Ovary (tissue), 7 donors: ENCODE measurements at regions not wholly inside any gene's neighbourhood (a gene's known extent, or its start where the extent isn't known, plus 50 kb on each side); places are given as distances from the start of the nearest gene placed in this dataset.

Source experiments
- DNase-seq, 5 donors: peaks; one replicate each; pipeline ENCODE4 v3.0.0-alpha.2; 2019 to 2020
- H3K27ac ChIP-seq, 2 donors: fragments of 200-600 bp; one replicate each; pipeline versions ENCODE4 v1.5.1 to v1.8.0; 2019 to 2022
- H3K27me3 ChIP-seq: fragments of 200-600 bp; one replicate; pipeline ENCODE4 v1.8.0; 2022
- H3K36me3 ChIP-seq: fragments of 200-600 bp; sonication (generic); one replicate; pipeline ENCODE4 v1.5.1; 2019
- H3K4me1 ChIP-seq: one replicate; pipeline ENCODE4 v1.8.1; 2013; ENCODE audit warnings: mild to moderate bottlenecking, moderate library complexity; ENCODE audit not compliant: insufficient read depth
- H3K4me3 ChIP-seq: fragments of 200-600 bp; sonication (generic); one replicate; pipeline ENCODE4 v1.5.1; 2017
- H3K9me3 ChIP-seq, 2 donors: fragments of 200-600 bp in 1 of 2; sonication (generic) in 1 of 2; one replicate each; pipeline versions ENCODE4 v1.5.1 to v1.8.1; 2013 to 2019; ENCODE audit warnings: mild to moderate bottlenecking in 1 of 2, moderate library complexity in 1 of 2
- CTCF ChIP-seq, 3 donors: fragments of 450-650 bp in 2 of 3; fragments of 200-600 bp in 1 of 3; IDR thresholded peaks; one replicate each; pipeline versions ENCODE4 v1.5.1 to v1.8.0; 2016 to 2022; ENCODE audit warnings: antibody characterized with exemption in 3 of 3, mild to moderate bottlenecking in 1 of 3
- EP300 ChIP-seq: sonication (generic); formaldehyde crosslinking; IDR thresholded peaks from one replicate; pipeline ENCODE4 v1.6.1; 2017; ENCODE audit warnings: antibody characterized with exemption
- POLR2A ChIP-seq: fragments of 450-650 bp; IDR thresholded peaks from one replicate; pipeline ENCODE4 v1.6.1; 2017; ENCODE audit warnings: antibody characterized with exemption, mild to moderate bottlenecking, moderate library complexity
- WGBS, 3 donors: extraction: QIAGEN DNeasy Blood & Tissue Kit in 1 of 3; methylation state at CpG; one replicate each; pipeline versions ENCODE4 v1.1.5 to v1.1.7; 2013 to 2017; 5-methylcytosine and 5-hydroxymethylcytosine counted together
- intact Hi-C, 4 donors: fragments of 100-400 bp; cut with DNase I; formaldehyde crosslinking; loops; one replicate each; pipeline versions ENCODE4 v1.11.0 to v1.15.1; 2022 to 2023
- donor health status: DM: no; HTN: no; CAD: no; lungs with moderate emphysema.
- donor health status: DM: no; HTN: no; CAD: no.
- donor health status: Bipolar disorder and iron deficiency.
- donor health status: DM: no; HTN: no; CAD: no.
- donor health status: DM: yes; HTN: yes; CAD: no.

- 46 to 64% (median 49%) methylated on average over 4 of the region's 4 CpGs for WGBS, 3 donors
- H3K27me3 ChIP-seq, result no peaks in the 10 kb centered on the region
- no peak overlapping the region for H3K27ac ChIP-seq
- no peak for TF ChIP-seq CTCF (IDR thresholded peaks at IDR 0.05)
- no peak for TF ChIP-seq EP300
- DNase-seq, result no peak
- H3K9me3 ChIP-seq, result no peaks in the 10 kb centered on the region
- no peak overlapping the region for H3K4me3 ChIP-seq
- intact Hi-C loops, result no loop called here
- H3K4me1 ChIP-seq, result peaks cover 8% of the 10 kb centered on the region
- H3K36me3 ChIP-seq, result no peaks in the 10 kb centered on the region
Observed at GRCh38 chr20:10134176-10134575, 84.5 kb upstream of the SNAP25 start.

GRCh38 chr20:10135438-10135837 is 83.2 kb upstream of the SNAP25 start:
- no peak overlapping the region for H3K27ac ChIP-seq
- no peak overlapping the region for H3K4me3 ChIP-seq
- intact Hi-C loops, result no loop called here
- no peaks in the 10 kb centered on the region for H3K36me3 ChIP-seq
- no peak for TF ChIP-seq EP300
- no peak for TF ChIP-seq CTCF (IDR thresholded peaks at IDR 0.05)
- no peak for TF ChIP-seq POLR2A
- no peaks in the 10 kb centered on the region for H3K9me3 ChIP-seq
- WGBS, 3 donors, result 83 to 87% (median 86%) methylated on average over 9 of the region's 9 CpGs
- DNase-seq, result no peak
- no peaks in the 10 kb centered on the region for H3K27me3 ChIP-seq
- peaks cover 8% of the 10 kb centered on the region for H3K4me1 ChIP-seq

- no peak for DNase-seq
- H3K36me3 ChIP-seq, result no peaks in the 10 kb centered on the region
- no peak overlapping the region for H3K4me3 ChIP-seq
- WGBS, 3 donors, result 78 to 80% (median 80%) methylated on average over 4 of the region's 4 CpGs
- intact Hi-C loops, result no loop called here
- peaks cover 2% of the 10 kb centered on the region for H3K4me1 ChIP-seq
- no peak overlapping the region for H3K27ac ChIP-seq
- TF ChIP-seq CTCF (IDR thresholded peaks at IDR 0.05) (no peak), EP300 (no peak), POLR2A (no peak)
- no peaks in the 10 kb centered on the region for H3K27me3 ChIP-seq
- no peaks in the 10 kb centered on the region for H3K9me3 ChIP-seq
Observed at GRCh38 chr20:10137032-10137431, 81.6 kb upstream of the SNAP25 start.

GRCh38 chr20:10137533-10137932 is 81.1 kb upstream of the SNAP25 start:
- Histone ChIP-seq H3K27me3 (no peaks in the 10 kb centered on the region), H3K27ac (no peak overlapping the region), H3K36me3 (no peaks in the 10 kb centered on the region), H3K4me3 (no peak overlapping the region), H3K9me3 (no peaks in the 10 kb centered on the region), H3K4me1 (no peaks in the 10 kb centered on the region)
- TF ChIP-seq EP300 (no peak), POLR2A (no peak), CTCF (IDR thresholded peaks at IDR 0.05) (no peak)
- no peak for DNase-seq
- WGBS, 3 donors, result 69 to 78% (median 74%) methylated on average over 3 of the region's 3 CpGs
- intact Hi-C loops, result no loop called here

GRCh38 chr20:10157549-10157948 is 61.1 kb upstream of the SNAP25 start:
- no peak overlapping the region for H3K4me3 ChIP-seq
- TF ChIP-seq CTCF (IDR thresholded peaks at IDR 0.05), result no peak
- no peak for TF ChIP-seq POLR2A
- no peak for TF ChIP-seq EP300
- no peaks in the 10 kb centered on the region for H3K4me1 ChIP-seq
- intact Hi-C loops, result no loop called here
- no peaks in the 10 kb centered on the region for H3K36me3 ChIP-seq
- H3K27me3 ChIP-seq, result no peaks in the 10 kb centered on the region
- WGBS, 3 donors, result 57 to 72% (median 70%) methylated on average over 1 of the region's 1 CpG
- DNase-seq, result no peak
- no peak overlapping the region for H3K27ac ChIP-seq
- no peaks in the 10 kb centered on the region for H3K9me3 ChIP-seq
